Neural cell (in vitro differentiated cells): ENCODE measurements at regions not wholly inside any gene's neighbourhood (a gene's known extent, or its start where the extent isn't known, plus 50 kb on each side); places are given as distances from the start of the nearest gene placed in this dataset.

ENCODE experiments used
- H2AFZ ChIP-seq: fragments of 200-600, 300-800 bp; sonication (generic), shearing (Covaris generic); 2 replicates; pipeline ENCODE4 v1.6.0; 2014; ENCODE audit warnings: low read depth, mild to moderate bottlenecking, antibody characterized with exemption, low read length, moderate library complexity
- H3F3A ChIP-seq: fragments of 200-600 bp; shearing (Covaris generic); 2 replicates; pipeline ENCODE4 v1.6.1; 2016; ENCODE audit warnings: mild to moderate bottlenecking, moderate library complexity, mixed read lengths, antibody characterized with exemption, low read length; ENCODE audit not compliant: insufficient read depth, poor library complexity, severe bottlenecking
- H3K27ac ChIP-seq: fragments of 200-600, 300-800 bp; sonication (generic), shearing (Covaris generic); 2 replicates; pipeline ENCODE4 v1.5.1; 2014; ENCODE audit warnings: mild to moderate bottlenecking, low read length, moderate library complexity
- H3K27me3 ChIP-seq: fragments of 300-800, 200-600 bp; sonication (generic), shearing (Covaris generic); 2 replicates; pipeline ENCODE4 v1.6.0; 2014; ENCODE audit warnings: mild to moderate bottlenecking, low read depth, low read length, moderate library complexity; ENCODE audit not compliant: insufficient read depth
- H3K36me3 ChIP-seq: fragments of 300-800, 200-600 bp; sonication (generic), shearing (Covaris generic); 2 replicates; pipeline ENCODE4 v1.5.1; 2014; ENCODE audit warnings: mild to moderate bottlenecking, antibody characterized with exemption, low read length, moderate library complexity; ENCODE audit not compliant: insufficient read depth
- H3K4me2 ChIP-seq: fragments of 300-800, 200-600 bp; sonication (generic), shearing (Covaris generic); 2 replicates; pipeline ENCODE4 v1.6.0; 2014; ENCODE audit warnings: mild to moderate bottlenecking, low read length
- H3K4me3 ChIP-seq: fragments of 300-800, 200-600 bp; sonication (generic), shearing (Covaris generic); 2 replicates; pipeline ENCODE4 v1.5.1; 2014; ENCODE audit warnings: mild to moderate bottlenecking, low read length, moderate library complexity
- H3K79me2 ChIP-seq: fragments of 200-600 bp; shearing (Covaris generic); replicated peaks from 2 replicates; pipeline ENCODE4 v1.6.0; 2014; ENCODE audit warnings: mild to moderate bottlenecking, low read length, moderate library complexity; ENCODE audit not compliant: insufficient read depth
- H3K9ac ChIP-seq: fragments of 300-800, 200-600 bp; sonication (generic), shearing (Covaris generic); 2 replicates; pipeline ENCODE4 v1.6.1; 2016; ENCODE audit warnings: mild to moderate bottlenecking, low read length, mixed read lengths
- H3K9me2 ChIP-seq: fragments of 200-600 bp; shearing (Covaris generic); 2 replicates; pipeline ENCODE4 v1.6.1; 2016; ENCODE audit warnings: mild to moderate bottlenecking, low read length, mixed read lengths; ENCODE audit not compliant: insufficient read depth
- H3K9me3 ChIP-seq: fragments of 200-600, 300-800 bp; sonication (generic), shearing (Covaris generic); 2 replicates; pipeline ENCODE4 v1.6.1; 2016; ENCODE audit warnings: mild to moderate bottlenecking, mixed run types, low read length, moderate library complexity, mixed read lengths
- H4K20me1 ChIP-seq: fragments of 200-600 bp; shearing (Covaris generic); 2 replicates; pipeline ENCODE4 v1.6.1; 2016; ENCODE audit warnings: mild to moderate bottlenecking, mixed run types; ENCODE audit not compliant: insufficient read depth
- EP300 ChIP-seq: fragments of 450-650 bp; conservative IDR thresholded peaks from 2 replicates; pipeline ENCODE4 v1.6.1; 2014; ENCODE audit warnings: antibody characterized with exemption, mild to moderate bottlenecking, moderate library complexity; ENCODE audit not compliant: poor library complexity, severe bottlenecking
- EZH2 ChIP-seq: fragments of 200-600, 300-800 bp; shearing (Covaris generic), sonication (generic); IDR thresholded peaks from 2 replicates; pipeline ENCODE4 v1.6.1; 2014; ENCODE audit warnings: antibody characterized with exemption, low read length, borderline replicate concordance, mild to moderate bottlenecking; ENCODE audit not compliant: insufficient read depth, poor library complexity, severe bottlenecking
- MXI1 ChIP-seq: fragments of 450-650 bp; conservative IDR thresholded peaks from 2 replicates; pipeline ENCODE4 v1.6.1; 2014; ENCODE audit warnings: antibody characterized with exemption, mild to moderate bottlenecking; ENCODE audit not compliant: poor library complexity, severe bottlenecking
- POLR2AphosphoS5 ChIP-seq: IDR thresholded peaks from 2 replicates; pipeline ENCODE4 v1.6.1; 2012
- RAD21 ChIP-seq: fragments of 450-650 bp; conservative IDR thresholded peaks from 2 replicates; pipeline ENCODE4 v1.6.1; 2014; ENCODE audit warnings: antibody characterized with exemption, mild to moderate bottlenecking, moderate library complexity
- REST ChIP-seq: IDR thresholded peaks from 2 replicates; pipeline ENCODE4 v1.6.1; 2012; ENCODE audit warnings: borderline replicate concordance
- SMC3 ChIP-seq: fragments of 450-650 bp; conservative IDR thresholded peaks from 2 replicates; pipeline ENCODE4 v1.6.1; 2014; ENCODE audit warnings: antibody characterized with exemption, mild to moderate bottlenecking, moderate library complexity; ENCODE audit not compliant: poor library complexity
- TAF1 ChIP-seq: IDR thresholded peaks from 2 replicates; pipeline ENCODE4 v1.6.1; 2012; ENCODE audit warnings: low read depth
- small RNA-seq, 3 experiments: library from RNA; depleted of rRNA; stranded (forward); fragments of <200 nt; gene quantifications; one replicate each; pipeline ENCODE3, GENCODE V24; 2012
- TF ChIP-seq, protein P1 (sequence below): fragments of 450-650 bp; IDR thresholded peaks from 2 replicates; pipeline ENCODE4 v1.5.1; 2014; ENCODE audit warnings: antibody characterized with exemption, mild to moderate bottlenecking, moderate library complexity; ENCODE audit not compliant: poor library complexity, severe bottlenecking

DNA sequence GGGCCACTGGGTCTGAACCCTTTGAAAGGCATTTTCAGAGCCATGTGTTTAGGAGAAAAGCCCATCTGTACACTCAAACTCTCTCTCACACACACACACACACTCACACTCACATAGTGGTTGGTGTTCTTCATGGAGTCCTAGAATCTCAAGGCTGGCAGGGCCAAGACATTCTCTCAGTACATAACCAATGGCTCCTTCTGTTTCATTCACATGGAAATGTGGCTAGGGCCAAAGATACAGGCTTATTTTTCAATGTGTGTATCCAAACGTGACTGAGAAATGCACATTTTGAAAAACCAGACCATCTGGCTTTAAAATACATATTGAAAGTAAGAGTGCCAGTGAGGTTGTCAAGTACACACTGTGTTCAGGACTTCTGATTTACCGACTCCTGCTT, 59.0 kb upstream of the SALL1 start:
- H3K79me2 ChIP-seq, result no peaks in the 10 kb centered on the region
- no peak overlapping the region for H3K4me3 ChIP-seq
- H3K27ac ChIP-seq, result no peak overlapping the region
- H4K20me1 ChIP-seq, result no peaks in the 10 kb centered on the region
- H3F3A ChIP-seq, result no peaks in the 10 kb centered on the region
- H3K9me2 ChIP-seq, result no peaks in the 10 kb centered on the region
- H3K36me3 ChIP-seq, result no peaks in the 10 kb centered on the region
- no peaks in the 10 kb centered on the region for H3K27me3 ChIP-seq
- no peak overlapping the region for H3K4me2 ChIP-seq
- no peaks in the 10 kb centered on the region for H3K9me3 ChIP-seq
- no peak overlapping the region for H2AFZ ChIP-seq
- TF ChIP-seq EP300 (no peak), RAD21 (no peak), REST (no peak), SMC3 (no peak), POLR2AphosphoS5 (no peak), EZH2 (no peak), TAF1 (no peak), MXI1 (no peak)
- TF ChIP-seq, protein P1, sequence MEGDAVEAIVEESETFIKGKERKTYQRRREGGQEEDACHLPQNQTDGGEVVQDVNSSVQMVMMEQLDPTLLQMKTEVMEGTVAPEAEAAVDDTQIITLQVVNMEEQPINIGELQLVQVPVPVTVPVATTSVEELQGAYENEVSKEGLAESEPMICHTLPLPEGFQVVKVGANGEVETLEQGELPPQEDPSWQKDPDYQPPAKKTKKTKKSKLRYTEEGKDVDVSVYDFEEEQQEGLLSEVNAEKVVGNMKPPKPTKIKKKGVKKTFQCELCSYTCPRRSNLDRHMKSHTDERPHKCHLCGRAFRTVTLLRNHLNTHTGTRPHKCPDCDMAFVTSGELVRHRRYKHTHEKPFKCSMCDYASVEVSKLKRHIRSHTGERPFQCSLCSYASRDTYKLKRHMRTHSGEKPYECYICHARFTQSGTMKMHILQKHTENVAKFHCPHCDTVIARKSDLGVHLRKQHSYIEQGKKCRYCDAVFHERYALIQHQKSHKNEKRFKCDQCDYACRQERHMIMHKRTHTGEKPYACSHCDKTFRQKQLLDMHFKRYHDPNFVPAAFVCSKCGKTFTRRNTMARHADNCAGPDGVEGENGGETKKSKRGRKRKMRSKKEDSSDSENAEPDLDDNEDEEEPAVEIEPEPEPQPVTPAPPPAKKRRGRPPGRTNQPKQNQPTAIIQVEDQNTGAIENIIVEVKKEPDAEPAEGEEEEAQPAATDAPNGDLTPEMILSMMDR, result no peak
- H3K9ac ChIP-seq, result no peak overlapping the region

- Histone ChIP-seq H3K79me2 (no peaks in the 10 kb centered on the region), H3K9me3 (no peaks in the 10 kb centered on the region), H2AFZ (no peak overlapping the region), H3K4me2 (no peak overlapping the region), H3K27ac (no peak overlapping the region), H3K9ac (no peak overlapping the region), H3K27me3 (no peaks in the 10 kb centered on the region), H4K20me1 (no peaks in the 10 kb centered on the region), H3F3A (no peaks in the 10 kb centered on the region), H3K4me3 (no peak overlapping the region), H3K9me2 (no peaks in the 10 kb centered on the region), H3K36me3 (no peaks in the 10 kb centered on the region)
- TF ChIP-seq TAF1, result no peak
- TF ChIP-seq EP300, result no peak
- TF ChIP-seq SMC3, result no peak
- no peak for TF ChIP-seq RAD21
- no peak for TF ChIP-seq EZH2
- TF ChIP-seq POLR2AphosphoS5, result no peak
These were observed 50.5 kb upstream of the SALL1 start for GRCh38 chr16:51201604-51202003.

Small RNA genes lying in the stretch of these regions (small RNA-seq; reads per million reads assigned to genes)
- 0 reads per million in 3 experiments for gene AC137527.1
